Endothelial cell of umbilical vein (primary cell): ENCODE measurements at regions not wholly inside any gene's neighbourhood (a gene's known extent, or its start where the extent isn't known, plus 50 kb on each side); places are given as distances from the start of the nearest gene placed in this dataset.

Source experiments
- BruUV-seq: library from RNA; stranded (reverse); fragments of 400-500 nt; replicated peaks from 2 replicates; lab custom pipeline; 2021; lab: Mats Ljungman, UMichigan
- CTCF ChIA-PET: fragments of 300-600, 350-600 bp; sonication (Branson Sonifier 250); formaldehyde crosslinking; loops from one replicate; lab custom pipeline; 2021; ENCODE audit warnings: antibody characterized with exemption, inconsistent platforms; lab: Charles Lee
- POLR2A ChIA-PET: fragments of 300-600, 350-600 bp; sonication (Branson Sonifier 250); formaldehyde crosslinking; loops from one replicate; lab custom pipeline; 2021; ENCODE audit warnings: antibody characterized with exemption, inconsistent platforms; lab: Charles Lee
- DNase-seq: peaks from one replicate; pipeline ENCODE4 v3.0.0-alpha.2; 2011; ENCODE audit warnings: low read depth, low spot score
- FAIRE-seq: peaks from 2 replicates; lab custom pipeline; 2011; peaks lifted over from hg19 to GRCh38; lab: Jason Lieb, UNC
- H2AFZ ChIP-seq: 2 replicates; pipeline ENCODE4 v1.6.0; 2012; ENCODE audit warnings: low read depth, low read length, control low read depth, inconsistent platforms
- H3K27ac ChIP-seq: 2 replicates; pipeline ENCODE4 v1.5.1; 2011; ENCODE audit warnings: low read depth, mild to moderate bottlenecking, control low read depth, low read length, moderate library complexity; ENCODE audit not compliant: insufficient read depth
- H3K27me3 ChIP-seq, 2 experiments: 2 replicates each; pipeline versions ENCODE4 v1.6.0 to v1.6.1; 2011; ENCODE audit warnings: low read length in 2 of 2, mixed read lengths in 1 of 2; ENCODE audit not compliant: control insufficient read depth in 2 of 2, insufficient read depth in 2 of 2
- H3K36me3 ChIP-seq, 2 experiments: 2 replicates in 1 of 2; 3 replicates in 1 of 2; pipeline ENCODE4 v1.5.1; 2011; ENCODE audit warnings: low read length in 2 of 2, mild to moderate bottlenecking in 1 of 2, moderate library complexity in 1 of 2; ENCODE audit not compliant: control insufficient read depth in 2 of 2, insufficient read depth in 2 of 2; ENCODE audit errors: extremely low read depth in 1 of 2
- H3K4me1 ChIP-seq: 3 replicates; pipeline ENCODE4 v1.5.1; 2011; ENCODE audit warnings: mild to moderate bottlenecking, low read length; ENCODE audit not compliant: control insufficient read depth, insufficient read depth; ENCODE audit errors: extremely low read depth
- H3K4me2 ChIP-seq: 2 replicates; pipeline ENCODE4 v1.6.1; 2011; ENCODE audit warnings: low read length, control low read depth, mixed read lengths; ENCODE audit not compliant: insufficient read depth
- H3K4me3 ChIP-seq, 3 experiments: fragments of 200-600 bp in 1 of 3; sonication (generic), shearing (Covaris generic) in 1 of 3; replicated peaks in 1 of 3; 2 replicates each; pipeline ENCODE4 v1.5.1; 2011 to 2016; ENCODE audit warnings: control low read depth in 3 of 3, low read length in 3 of 3, mild to moderate bottlenecking in 2 of 3, inconsistent platforms in 1 of 3, low read depth in 1 of 3, moderate library complexity in 1 of 3; ENCODE audit not compliant: insufficient read depth in 1 of 3
- H3K79me2 ChIP-seq: 2 replicates; pipeline ENCODE4 v1.6.0; 2012; ENCODE audit warnings: low read length, inconsistent platforms; ENCODE audit not compliant: control insufficient read depth, insufficient read depth
- H3K9ac ChIP-seq: replicated peaks from 2 replicates; pipeline ENCODE3; 2011; ENCODE audit warnings: low read length, control low read depth; ENCODE audit not compliant: insufficient read depth; ENCODE audit errors: extremely low read depth
- H3K9me1 ChIP-seq: replicated peaks from 3 replicates; pipeline ENCODE4 v1.6.0; 2011; ENCODE audit warnings: mild to moderate bottlenecking, low read length; ENCODE audit not compliant: control insufficient read depth, insufficient read depth; ENCODE audit errors: extremely low read depth
- H3K9me3 ChIP-seq: replicated peaks from 2 replicates; pipeline ENCODE4 v1.5.1; 2012; ENCODE audit warnings: low read length, inconsistent platforms; ENCODE audit not compliant: control insufficient read depth, insufficient read depth
- H4K20me1 ChIP-seq: replicated peaks from 2 replicates; pipeline ENCODE3; 2011; ENCODE audit warnings: mild to moderate bottlenecking, low read length; ENCODE audit not compliant: control insufficient read depth, insufficient read depth; ENCODE audit errors: extremely low read depth
- EZH2 ChIP-seq: IDR thresholded peaks from 2 replicates; pipeline ENCODE4 v1.6.1; 2012; ENCODE audit warnings: borderline replicate concordance, low read depth, mild to moderate bottlenecking, moderate library complexity, low read length, inconsistent platforms; ENCODE audit not compliant: severe bottlenecking
- FOS ChIP-seq: IDR thresholded peaks from 2 replicates; pipeline ENCODE4 v1.6.1; 2011; ENCODE audit warnings: mild to moderate bottlenecking, low read length, moderate library complexity, borderline replicate concordance; ENCODE audit not compliant: insufficient read depth
- GATA2 ChIP-seq: IDR thresholded peaks from 2 replicates; pipeline ENCODE4 v1.7.0; 2011; ENCODE audit warnings: low read depth, mild to moderate bottlenecking, moderate library complexity, mixed read lengths, low read length; ENCODE audit not compliant: insufficient read length, insufficient read depth
- JUN ChIP-seq: IDR thresholded peaks from 2 replicates; pipeline ENCODE4 v1.6.1; 2011; ENCODE audit warnings: borderline replicate concordance, low read depth; ENCODE audit not compliant: insufficient read length, insufficient read depth
- MAX ChIP-seq: IDR thresholded peaks from 2 replicates; pipeline ENCODE4 v1.6.1; 2011; ENCODE audit not compliant: insufficient read depth, insufficient read length
- MYC ChIP-seq: IDR thresholded peaks from one replicate; pipeline ENCODE4 v1.6.1; 2011; ENCODE audit warnings: mild to moderate bottlenecking, low read depth, low read length
- POLR2A ChIP-seq: IDR thresholded peaks from 2 replicates; pipeline ENCODE4 v1.6.1; 2012; ENCODE audit warnings: low read depth, mild to moderate bottlenecking, control low read depth, low read length
- POLR2AphosphoS5 ChIP-seq: IDR thresholded peaks from 2 replicates; pipeline ENCODE4 v1.6.1; 2012; ENCODE audit warnings: low read depth, mild to moderate bottlenecking, control low read depth, low read length, moderate library complexity; ENCODE audit not compliant: insufficient read depth
- dilution Hi-C: fragments of 300-500 bp; cut with MboI; formaldehyde crosslinking; loops from one replicate; pipeline ENCODE4 v1.15.0; 2019; ENCODE audit warnings: low sequenced_read_pairs; ENCODE audit not compliant: extremely low pct_ligation_motif_present
- intact Hi-C: fragments of 100-400 bp; cut with micrococcal nuclease; formaldehyde crosslinking; loops from one replicate; pipeline ENCODE4 v1.10.0; 2022
- TF ChIP-seq, protein P1 (sequence below), 2 donors: IDR thresholded peaks; 1 replicate in 1 of 2; 2 replicates in 1 of 2; pipeline ENCODE4 v1.5.1; 2011; ENCODE audit warnings: low read length in 2 of 2, mild to moderate bottlenecking in 2 of 2, moderate library complexity in 2 of 2, control low read depth in 1 of 2, inconsistent platforms in 1 of 2, low read depth in 1 of 2; ENCODE audit not compliant: insufficient read depth in 1 of 2; ENCODE audit errors: extremely low read depth in 1 of 2

DNA sequence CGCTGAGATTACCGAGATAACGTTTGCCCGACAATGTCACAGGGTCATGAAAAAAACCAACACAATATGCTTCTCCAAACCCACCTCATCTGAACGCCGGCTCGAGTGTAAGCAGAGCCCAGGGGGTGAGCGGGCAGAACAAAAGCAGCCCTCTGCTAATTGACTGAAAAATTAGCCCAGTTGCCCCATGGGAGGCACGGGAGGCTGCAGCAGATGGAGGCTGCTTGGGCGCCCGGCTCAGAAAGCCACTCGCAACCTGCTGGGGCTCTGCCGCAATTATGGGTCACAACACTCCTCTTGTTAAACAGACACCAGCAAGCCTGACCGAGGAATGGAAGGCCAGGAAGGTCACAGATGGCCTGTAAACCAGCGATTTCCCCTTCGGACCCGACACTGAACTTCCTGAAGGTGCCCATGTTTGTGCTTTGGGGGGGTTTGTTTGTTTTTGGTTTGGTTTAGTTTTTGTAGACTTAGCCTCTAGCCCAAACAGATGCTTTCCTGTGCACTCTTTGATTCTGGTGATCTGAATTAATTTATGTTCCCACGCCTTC, 104.6 kb upstream of the IRX1 start:
- Histone ChIP-seq H3K9ac (no peak overlapping the region), H3K36me3 (no peaks in the 10 kb centered on the region), H3K9me1 (no peaks in the 10 kb centered on the region), H3K27me3 (no peaks in the 10 kb centered on the region), H3K9me3 (peaks cover 6% of the 10 kb centered on the region), H3K27ac (no peak overlapping the region), H2AFZ (no peak overlapping the region), H3K4me2 (no peak overlapping the region), H3K4me1 (no peaks in the 10 kb centered on the region), H4K20me1 (no peaks in the 10 kb centered on the region), H3K79me2 (no peaks in the 10 kb centered on the region), H3K4me3 (no peak overlapping the region)
- DNase-seq (no peak), FAIRE-seq (no peak)
- TF ChIP-seq MAX: no peak
- no peak for TF ChIP-seq JUN
- TF ChIP-seq EZH2: no peak
- TF ChIP-seq GATA2: no peak
- no peak for TF ChIP-seq MYC
- TF ChIP-seq POLR2A: no peak
- TF ChIP-seq FOS: no peak
- TF ChIP-seq, protein P1, sequence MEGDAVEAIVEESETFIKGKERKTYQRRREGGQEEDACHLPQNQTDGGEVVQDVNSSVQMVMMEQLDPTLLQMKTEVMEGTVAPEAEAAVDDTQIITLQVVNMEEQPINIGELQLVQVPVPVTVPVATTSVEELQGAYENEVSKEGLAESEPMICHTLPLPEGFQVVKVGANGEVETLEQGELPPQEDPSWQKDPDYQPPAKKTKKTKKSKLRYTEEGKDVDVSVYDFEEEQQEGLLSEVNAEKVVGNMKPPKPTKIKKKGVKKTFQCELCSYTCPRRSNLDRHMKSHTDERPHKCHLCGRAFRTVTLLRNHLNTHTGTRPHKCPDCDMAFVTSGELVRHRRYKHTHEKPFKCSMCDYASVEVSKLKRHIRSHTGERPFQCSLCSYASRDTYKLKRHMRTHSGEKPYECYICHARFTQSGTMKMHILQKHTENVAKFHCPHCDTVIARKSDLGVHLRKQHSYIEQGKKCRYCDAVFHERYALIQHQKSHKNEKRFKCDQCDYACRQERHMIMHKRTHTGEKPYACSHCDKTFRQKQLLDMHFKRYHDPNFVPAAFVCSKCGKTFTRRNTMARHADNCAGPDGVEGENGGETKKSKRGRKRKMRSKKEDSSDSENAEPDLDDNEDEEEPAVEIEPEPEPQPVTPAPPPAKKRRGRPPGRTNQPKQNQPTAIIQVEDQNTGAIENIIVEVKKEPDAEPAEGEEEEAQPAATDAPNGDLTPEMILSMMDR (IDR thresholded peaks at IDR 0.05; ENCODE audit: extremely low read depth in 1 of 2, insufficient read depth in 1 of 2, low read depth in 1 of 2, low read length in 2 of 2): no peak
- no peak for TF ChIP-seq POLR2AphosphoS5
- ChIA-PET POLR2A (no interaction called here), CTCF (no interaction called here)
- dilution Hi-C loops: no loop called here
- no TSS peak for BruUV-seq
- intact Hi-C loops: no loop called here
